PFSK-1 (cell line): ENCODE measurements at regions not wholly inside any gene's neighbourhood (a gene's known extent, or its start where the extent isn't known, plus 50 kb on each side); places are given as distances from the start of the nearest gene placed in this dataset.

Experiments used
- FOXP2 ChIP-seq: optimal IDR thresholded peaks from 2 replicates; pipeline ENCODE3; 2011; ENCODE audit warnings: borderline replicate concordance, control low read depth, inconsistent platforms; ENCODE audit not compliant: insufficient read depth; ENCODE audit errors: extremely low read length, extremely low read depth
- POLR2AphosphoS5 ChIP-seq: IDR thresholded peaks from 2 replicates; pipeline ENCODE4 v1.6.1; 2012; ENCODE audit warnings: low read depth, mild to moderate bottlenecking, control low read depth, low read length, moderate library complexity
- SIN3A ChIP-seq: IDR thresholded peaks from 2 replicates; pipeline ENCODE4 v1.6.1; 2012; ENCODE audit warnings: mild to moderate bottlenecking, low read length, moderate library complexity, borderline replicate concordance; ENCODE audit not compliant: insufficient read depth
- TAF1 ChIP-seq: IDR thresholded peaks from 2 replicates; pipeline ENCODE4 v1.6.1; 2012; ENCODE audit warnings: low read length, control low read depth, borderline replicate concordance; ENCODE audit not compliant: insufficient read depth
- TF ChIP-seq, protein P1 (sequence below), 2 experiments: IDR thresholded peaks; 2 replicates each; pipeline versions ENCODE4 v1.6.1 to v1.8.0; 2011 to 2012; ENCODE audit warnings: low read depth in 2 of 2, low read length in 2 of 2, control low read depth in 1 of 2, inconsistent platforms in 1 of 2, mild to moderate bottlenecking in 1 of 2, moderate library complexity in 1 of 2; ENCODE audit not compliant: insufficient read depth in 1 of 2

DNA sequence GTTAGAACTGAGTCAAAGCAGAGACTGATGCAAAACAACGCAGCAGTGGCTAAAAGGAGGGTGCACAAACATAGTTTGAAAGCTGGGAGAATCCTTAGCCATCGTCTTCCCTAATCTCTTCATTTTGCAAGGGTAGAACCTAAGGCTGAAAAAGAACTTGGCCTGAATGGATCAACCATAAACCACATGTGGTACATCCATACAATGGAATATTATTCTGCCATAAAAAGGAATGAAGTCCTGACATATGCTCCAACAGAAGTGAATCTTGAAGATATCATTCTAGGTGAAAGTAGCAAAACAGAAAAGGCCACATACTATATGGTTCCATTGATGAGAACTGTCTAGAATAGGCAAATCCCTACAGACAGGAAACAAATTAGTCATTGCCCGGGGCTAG is 330.3 kb upstream of the NPVF start:
- TF ChIP-seq POLR2AphosphoS5 (no peak), FOXP2 (no peak), SIN3A (no peak), TAF1 (no peak)
- TF ChIP-seq, protein P1, sequence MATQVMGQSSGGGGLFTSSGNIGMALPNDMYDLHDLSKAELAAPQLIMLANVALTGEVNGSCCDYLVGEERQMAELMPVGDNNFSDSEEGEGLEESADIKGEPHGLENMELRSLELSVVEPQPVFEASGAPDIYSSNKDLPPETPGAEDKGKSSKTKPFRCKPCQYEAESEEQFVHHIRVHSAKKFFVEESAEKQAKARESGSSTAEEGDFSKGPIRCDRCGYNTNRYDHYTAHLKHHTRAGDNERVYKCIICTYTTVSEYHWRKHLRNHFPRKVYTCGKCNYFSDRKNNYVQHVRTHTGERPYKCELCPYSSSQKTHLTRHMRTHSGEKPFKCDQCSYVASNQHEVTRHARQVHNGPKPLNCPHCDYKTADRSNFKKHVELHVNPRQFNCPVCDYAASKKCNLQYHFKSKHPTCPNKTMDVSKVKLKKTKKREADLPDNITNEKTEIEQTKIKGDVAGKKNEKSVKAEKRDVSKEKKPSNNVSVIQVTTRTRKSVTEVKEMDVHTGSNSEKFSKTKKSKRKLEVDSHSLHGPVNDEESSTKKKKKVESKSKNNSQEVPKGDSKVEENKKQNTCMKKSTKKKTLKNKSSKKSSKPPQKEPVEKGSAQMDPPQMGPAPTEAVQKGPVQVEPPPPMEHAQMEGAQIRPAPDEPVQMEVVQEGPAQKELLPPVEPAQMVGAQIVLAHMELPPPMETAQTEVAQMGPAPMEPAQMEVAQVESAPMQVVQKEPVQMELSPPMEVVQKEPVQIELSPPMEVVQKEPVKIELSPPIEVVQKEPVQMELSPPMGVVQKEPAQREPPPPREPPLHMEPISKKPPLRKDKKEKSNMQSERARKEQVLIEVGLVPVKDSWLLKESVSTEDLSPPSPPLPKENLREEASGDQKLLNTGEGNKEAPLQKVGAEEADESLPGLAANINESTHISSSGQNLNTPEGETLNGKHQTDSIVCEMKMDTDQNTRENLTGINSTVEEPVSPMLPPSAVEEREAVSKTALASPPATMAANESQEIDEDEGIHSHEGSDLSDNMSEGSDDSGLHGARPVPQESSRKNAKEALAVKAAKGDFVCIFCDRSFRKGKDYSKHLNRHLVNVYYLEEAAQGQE (IDR thresholded peaks at IDR 0.05; ENCODE audit: insufficient read depth in 1 of 2, low read depth in 2 of 2, low read length in 2 of 2), result no peak

GRCh38 chr7:25559581-25560367 is 331.5 kb upstream of the NPVF start:
- TF ChIP-seq, protein P1 (IDR thresholded peaks at IDR 0.05; ENCODE audit: insufficient read depth in 1 of 2, low read depth in 2 of 2, low read length in 2 of 2), result no peak
- TF ChIP-seq FOXP2 (no peak), SIN3A (no peak), TAF1 (no peak), POLR2AphosphoS5 (no peak)

- TF ChIP-seq TAF1, result no peak
- TF ChIP-seq POLR2AphosphoS5, result no peak
- TF ChIP-seq, protein P1 (IDR thresholded peaks at IDR 0.05; ENCODE audit: insufficient read depth in 1 of 2, low read depth in 2 of 2, low read length in 2 of 2), result no peak
- no peak for TF ChIP-seq SIN3A
- no peak for TF ChIP-seq FOXP2
These were observed 334.4 kb upstream of the NPVF start for GRCh38 chr7:25562673-25563182.

DNA sequence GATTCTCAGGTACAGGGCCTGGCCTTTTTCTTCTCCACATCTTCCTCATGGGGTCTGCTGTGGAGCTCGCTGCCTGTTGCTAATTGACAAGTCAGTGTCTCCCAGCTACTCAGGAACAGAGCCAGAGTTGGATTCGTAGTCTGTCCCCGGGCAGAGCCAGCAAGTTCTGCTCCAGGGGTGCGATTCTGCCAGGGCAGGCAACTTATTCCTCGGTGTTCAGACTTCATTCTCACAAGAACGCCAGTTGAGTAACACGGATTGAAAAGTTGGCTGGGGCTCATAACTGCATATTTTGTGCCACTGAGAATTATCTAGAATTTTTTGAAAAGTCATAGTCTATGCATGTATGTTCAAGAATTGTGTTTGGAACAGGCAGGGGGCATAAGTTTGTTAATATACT is 336.7 kb upstream of the NPVF start:
- TF ChIP-seq TAF1 (no peak), POLR2AphosphoS5 (no peak), SIN3A (no peak)

DNA sequence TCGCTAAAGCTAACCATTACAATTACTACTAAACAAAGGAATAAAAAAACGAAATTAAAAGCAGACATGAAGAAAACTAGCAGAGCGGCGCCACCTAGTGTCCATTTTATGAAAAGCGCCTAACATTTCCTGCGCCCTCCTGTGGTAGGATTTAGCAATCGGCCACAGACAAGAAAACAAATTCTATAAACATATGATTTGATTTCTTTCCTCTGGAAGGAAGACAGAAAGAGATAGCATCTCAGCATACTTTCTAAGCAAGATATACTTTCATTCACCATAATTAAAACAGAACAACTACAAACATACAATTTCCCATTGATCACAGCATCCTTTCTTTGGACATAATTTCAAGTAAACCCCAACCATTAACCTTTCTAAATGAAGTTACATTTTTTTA is 337.7 kb upstream of the NPVF start:
- TF ChIP-seq TAF1 (no peak), FOXP2 (no peak), SIN3A (no peak), POLR2AphosphoS5 (no peak)
- TF ChIP-seq, protein P1 (IDR thresholded peaks at IDR 0.05; ENCODE audit: insufficient read depth in 1 of 2, low read depth in 2 of 2, low read length in 2 of 2), result no peak
